Activated B cell treated with CpG ODN at 0.5 μM for 24 hours (primary cell): ENCODE measurements at regions not wholly inside any gene's neighbourhood (a gene's known extent, or its start where the extent isn't known, plus 50 kb on each side); places are given as distances from the start of the nearest gene placed in this dataset.

Experiments
- ATAC-seq: fragments of 200-7000 bp; cut with Tn5 transposase; one replicate; pipeline ENCODE4 v1.10.0; 2021; ENCODE audit warnings: low read depth, mild to moderate bottlenecking, moderate library complexity
- CTCF ChIA-PET: fragments of 350-600 bp; sonication (Branson Sonifier 250); formaldehyde crosslinking; loops from one replicate; lab custom pipeline; 2021; ENCODE audit warnings: antibody characterized with exemption; lab: Charles Lee
- POLR2A ChIA-PET: fragments of 350-600 bp; sonication (Branson Sonifier 250); formaldehyde crosslinking; loops from one replicate; lab custom pipeline; 2021; ENCODE audit warnings: antibody characterized with exemption; lab: Charles Lee
- DNase-seq: peaks from one replicate; pipeline ENCODE4 v3.0.0; 2022
- H3K27ac Mint-ChIP-seq: one replicate; pipeline ENCODE4 v1.8.0; 2020; ENCODE audit warnings: mixed read lengths
- H3K27me3 Mint-ChIP-seq: one replicate; pipeline ENCODE4 v1.8.0; 2021; ENCODE audit warnings: mixed read lengths
- H3K36me3 Mint-ChIP-seq: one replicate; pipeline ENCODE4 v1.8.0; 2021; ENCODE audit warnings: low read depth, mixed read lengths
- H3K4me1 Mint-ChIP-seq: one replicate; pipeline ENCODE4 v1.8.0; 2021; ENCODE audit warnings: mixed read lengths
- H3K4me3 Mint-ChIP-seq: one replicate; pipeline ENCODE4 v1.8.0; 2020; ENCODE audit warnings: mild to moderate bottlenecking, mixed read lengths
- H3K9me3 Mint-ChIP-seq: one replicate; pipeline ENCODE4 v1.8.0; 2020; ENCODE audit warnings: mixed read lengths
- CTCF ChIP-seq: fragments of 200-600 bp; IDR thresholded peaks from one replicate; pipeline ENCODE4 v1.8.0; 2022; ENCODE audit warnings: antibody characterized with exemption, mild to moderate bottlenecking
- intact Hi-C: fragments of 100-400 bp; cut with micrococcal nuclease; formaldehyde crosslinking; loops from one replicate; pipeline ENCODE4 v1.15.1; 2024

DNA sequence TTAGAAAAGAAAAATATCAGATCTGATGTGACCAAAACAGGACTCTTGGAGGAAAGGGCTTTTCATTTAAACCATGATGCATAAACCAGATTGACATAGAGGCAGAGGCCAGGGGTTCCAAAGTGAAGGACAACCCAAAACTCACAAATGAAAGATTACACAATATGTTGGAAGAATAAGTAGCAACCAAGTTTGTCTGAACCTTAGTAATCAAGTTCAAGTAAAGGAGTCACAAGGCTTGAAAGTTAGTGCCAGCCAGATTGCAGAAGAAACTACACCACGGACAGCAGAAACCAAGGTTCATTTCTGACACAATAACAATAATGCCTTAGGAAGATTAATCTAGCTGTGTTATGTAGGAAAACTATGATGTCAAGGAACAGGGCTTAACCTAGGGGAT, 124.6 kb downstream of the ZC3H11B start:
- Mint-ChIP-seq H3K27ac (no peak overlapping the region), H3K4me1 (no peaks in the 10 kb centered on the region), H3K4me3 (no peak overlapping the region), H3K36me3 (no peaks in the 10 kb centered on the region), H3K9me3 (no peaks in the 10 kb centered on the region), H3K27me3 (no peaks in the 10 kb centered on the region)
- no peak for TF ChIP-seq CTCF
- no peak for DNase-seq
- no peak for ATAC-seq
- intact Hi-C loops: no loop called here
- ChIA-PET CTCF (no interaction called here), POLR2A (no interaction called here)

- no peak overlapping the region for H3K4me3 Mint-ChIP-seq
- POLR2A ChIA-PET: no interaction called here
- H3K27ac Mint-ChIP-seq: no peak overlapping the region
- intact Hi-C loops: no loop called here
- ATAC-seq (no peak), DNase-seq (no peak)
- H3K9me3 Mint-ChIP-seq: no peaks in the 10 kb centered on the region
- no peaks in the 10 kb centered on the region for H3K27me3 Mint-ChIP-seq
- no peaks in the 10 kb centered on the region for H3K36me3 Mint-ChIP-seq
- TF ChIP-seq CTCF: no peak
- CTCF ChIA-PET: no interaction called here
- no peaks in the 10 kb centered on the region for H3K4me1 Mint-ChIP-seq
Observed at GRCh38 chr1:219483530-219483929, 129.4 kb downstream of the ZC3H11B start.

- no peak for ATAC-seq
- H3K9me3 Mint-ChIP-seq: no peaks in the 10 kb centered on the region
- no peaks in the 10 kb centered on the region for H3K27me3 Mint-ChIP-seq
- no peaks in the 10 kb centered on the region for H3K36me3 Mint-ChIP-seq
- DNase-seq: no peak
- peaks cover 3% of the 10 kb centered on the region for H3K4me1 Mint-ChIP-seq
- POLR2A ChIA-PET: interaction anchor here (0.8 kb wide), 1 partner anchor 356 kb away, joined by 4 read pairs; no protein-coding TSS in a partner anchor
- H3K27ac Mint-ChIP-seq: no peak overlapping the region
- H3K4me3 Mint-ChIP-seq: no peak overlapping the region
- TF ChIP-seq CTCF: no peak
- CTCF ChIA-PET: no interaction called here
- intact Hi-C loops: no loop called here
Observed at GRCh38 chr1:219480011-219480410, 132.9 kb downstream of the ZC3H11B start.

- CTCF ChIA-PET: no interaction called here
- TF ChIP-seq CTCF: no peak
- POLR2A ChIA-PET: no interaction called here
- ATAC-seq: no peak
- Mint-ChIP-seq H3K4me1 (peaks cover 3% of the 10 kb centered on the region), H3K4me3 (no peak overlapping the region), H3K27ac (no peak overlapping the region), H3K36me3 (no peaks in the 10 kb centered on the region), H3K27me3 (no peaks in the 10 kb centered on the region), H3K9me3 (no peaks in the 10 kb centered on the region)
- intact Hi-C loops: no loop called here
- DNase-seq: no peak
Observed at GRCh38 chr1:219478811-219479210, 134.1 kb downstream of the ZC3H11B start.

DNA sequence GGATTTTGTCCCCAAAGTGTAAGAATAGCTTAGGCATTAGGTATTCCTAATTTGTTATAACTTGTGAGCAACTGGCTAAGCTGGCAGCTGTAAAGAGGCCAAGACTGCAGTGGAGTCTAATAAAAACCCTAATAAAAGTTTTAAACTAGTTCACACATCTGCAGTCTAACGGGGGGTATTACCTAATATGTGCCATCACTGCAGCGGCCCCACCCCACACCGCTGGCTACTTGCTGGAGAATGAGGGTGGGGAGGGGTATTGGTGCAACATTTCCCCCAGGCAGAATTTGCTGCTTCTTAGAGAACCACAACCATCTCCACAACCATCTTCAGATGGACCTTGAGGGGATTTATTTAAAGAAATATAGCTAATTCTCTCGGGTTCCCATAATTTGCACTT, 135.0 kb downstream of the ZC3H11B start:
- ATAC-seq: no peak
- POLR2A ChIA-PET: no interaction called here
- no peak overlapping the region for H3K27ac Mint-ChIP-seq
- no peak overlapping the region for H3K4me3 Mint-ChIP-seq
- CTCF ChIA-PET: interaction anchor here (0.7 kb wide), 1 partner anchor 254 kb away, joined by 3 read pairs; no protein-coding TSS in a partner anchor
- no peaks in the 10 kb centered on the region for H3K36me3 Mint-ChIP-seq
- no peaks in the 10 kb centered on the region for H3K9me3 Mint-ChIP-seq
- intact Hi-C loops: no loop called here
- TF ChIP-seq CTCF: no peak
- DNase-seq: no peak
- H3K27me3 Mint-ChIP-seq: no peaks in the 10 kb centered on the region
- peaks cover 3% of the 10 kb centered on the region for H3K4me1 Mint-ChIP-seq
